ENCODE measurements at regions not wholly inside any gene's neighbourhood (a gene's known extent, or its start where the extent isn't known, plus 50 kb on each side); places are given as distances from the start of the nearest gene placed in this dataset.

GRCh38 chr10:81532403-81532802, 342.6 kb upstream of the NRG3 start:
- no peak for TF ChIP-seq CTCF (conservative IDR thresholded peaks at IDR 0.05 in 1 of 2, IDR thresholded peaks at IDR 0.05 in 1 of 2; ENCODE audit: low read depth in 1 of 2, low read length in 2 of 2)
- no peak for TF ChIP-seq EZH2 (IDR thresholded peaks at IDR 0.05; ENCODE audit: low read length, missing control alignments)

All from fibroblast of lung (primary cell).